ENCODE measurements at regions not wholly inside any gene's neighbourhood (a gene's known extent, or its start where the extent isn't known, plus 50 kb on each side); places are given as distances from the start of the nearest gene placed in this dataset.

DNA sequence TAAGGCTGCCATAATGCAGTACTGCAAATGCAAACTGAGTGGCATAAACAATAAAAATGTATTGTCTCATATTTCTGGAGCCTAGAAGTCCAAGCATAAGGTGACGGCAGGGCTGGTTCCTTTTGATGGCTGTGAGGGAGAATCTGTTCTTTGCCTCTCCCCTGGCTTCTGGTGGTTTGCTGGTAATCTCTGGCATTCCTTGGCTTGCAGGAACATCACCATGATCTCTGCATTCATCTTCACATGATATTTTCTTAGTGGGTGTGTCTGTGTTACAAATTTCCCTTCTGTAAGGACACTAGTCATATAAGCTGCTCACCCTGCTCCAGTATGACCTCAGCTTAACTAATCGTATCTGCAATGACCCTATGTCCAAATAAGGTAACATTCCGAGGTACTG, 1104.2 kb upstream of the CITED2 start:
- H3K4me3 Mint-ChIP-seq = no peak overlapping the region
- TF ChIP-seq, protein P1, sequence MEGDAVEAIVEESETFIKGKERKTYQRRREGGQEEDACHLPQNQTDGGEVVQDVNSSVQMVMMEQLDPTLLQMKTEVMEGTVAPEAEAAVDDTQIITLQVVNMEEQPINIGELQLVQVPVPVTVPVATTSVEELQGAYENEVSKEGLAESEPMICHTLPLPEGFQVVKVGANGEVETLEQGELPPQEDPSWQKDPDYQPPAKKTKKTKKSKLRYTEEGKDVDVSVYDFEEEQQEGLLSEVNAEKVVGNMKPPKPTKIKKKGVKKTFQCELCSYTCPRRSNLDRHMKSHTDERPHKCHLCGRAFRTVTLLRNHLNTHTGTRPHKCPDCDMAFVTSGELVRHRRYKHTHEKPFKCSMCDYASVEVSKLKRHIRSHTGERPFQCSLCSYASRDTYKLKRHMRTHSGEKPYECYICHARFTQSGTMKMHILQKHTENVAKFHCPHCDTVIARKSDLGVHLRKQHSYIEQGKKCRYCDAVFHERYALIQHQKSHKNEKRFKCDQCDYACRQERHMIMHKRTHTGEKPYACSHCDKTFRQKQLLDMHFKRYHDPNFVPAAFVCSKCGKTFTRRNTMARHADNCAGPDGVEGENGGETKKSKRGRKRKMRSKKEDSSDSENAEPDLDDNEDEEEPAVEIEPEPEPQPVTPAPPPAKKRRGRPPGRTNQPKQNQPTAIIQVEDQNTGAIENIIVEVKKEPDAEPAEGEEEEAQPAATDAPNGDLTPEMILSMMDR (IDR thresholded peaks at IDR 0.05) = no peak
- peaks cover 46% of the 10 kb centered on the region for H3K36me3 Mint-ChIP-seq (ENCODE audit: low read depth)
- no peak overlapping the region for H3K27ac Mint-ChIP-seq
- peaks cover 22% of the 10 kb centered on the region for H3K4me1 Mint-ChIP-seq (ENCODE audit: low read depth)
- H3K27me3 Mint-ChIP-seq (ENCODE audit: insufficient read depth) = no peaks in the 10 kb centered on the region
- H3K9me3 Mint-ChIP-seq = peaks cover 26% of the 10 kb centered on the region
- DNase-seq = no peak

DNA sequence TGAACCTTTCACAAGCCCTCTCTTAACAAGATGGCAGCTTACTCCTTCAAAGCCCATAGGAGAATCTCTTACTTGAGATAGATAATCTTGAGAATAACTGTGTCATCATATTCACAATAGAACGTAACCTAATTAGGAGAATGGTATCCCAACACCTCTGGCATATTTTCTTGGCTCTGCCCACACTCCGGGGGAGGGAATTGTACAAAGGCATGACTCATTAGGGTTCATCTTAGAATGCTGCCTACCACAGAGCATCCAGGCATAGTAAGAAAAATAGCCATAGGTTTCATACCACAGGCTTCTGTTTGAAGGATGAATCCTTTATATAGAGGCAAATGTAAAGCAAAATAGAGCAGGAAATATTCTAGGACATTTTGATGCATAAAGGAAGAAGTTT, 1100.6 kb upstream of the CITED2 start:
- peaks cover 26% of the 10 kb centered on the region for H3K9me3 Mint-ChIP-seq
- TF ChIP-seq, protein P1 (IDR thresholded peaks at IDR 0.05) = no peak
- H3K27me3 Mint-ChIP-seq (ENCODE audit: insufficient read depth) = no peaks in the 10 kb centered on the region
- H3K27ac Mint-ChIP-seq = no peak overlapping the region; the same call in 1 of the 2 replicates
- H3K4me1 Mint-ChIP-seq (ENCODE audit: low read depth) = peaks cover 16% of the 10 kb centered on the region
- DNase-seq = no peak
- H3K36me3 Mint-ChIP-seq (ENCODE audit: low read depth) = peaks cover 50% of the 10 kb centered on the region
- H3K4me3 Mint-ChIP-seq = no peak overlapping the region

DNA sequence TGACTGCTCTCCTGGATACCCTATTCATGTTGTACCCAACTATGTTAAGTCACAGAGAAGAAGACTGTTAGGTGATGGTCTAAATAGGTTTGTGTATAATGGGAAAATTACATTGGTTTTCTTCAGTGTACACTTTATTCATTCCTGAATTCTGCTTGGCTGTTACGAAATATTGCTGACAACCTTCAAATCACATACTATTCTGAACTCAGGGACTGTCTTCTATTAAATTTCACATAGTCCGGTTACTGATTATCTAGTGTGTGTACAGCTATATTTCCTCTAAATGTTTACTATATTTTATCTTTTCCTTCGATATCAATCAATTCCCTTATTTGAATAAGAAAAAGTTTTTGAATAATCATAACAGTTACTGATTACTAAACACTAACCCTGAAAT, 1090.3 kb upstream of the CITED2 start:
- H3K27ac Mint-ChIP-seq = peak overlapping the region; percentile 82
- no peak for DNase-seq
- H3K4me1 Mint-ChIP-seq (ENCODE audit: low read depth) = peaks cover 50% of the 10 kb centered on the region
- no peak overlapping the region for H3K4me3 Mint-ChIP-seq
- H3K9me3 Mint-ChIP-seq = peaks cover 27% of the 10 kb centered on the region
- no peaks in the 10 kb centered on the region; the same call in 1 of the 2 replicates for H3K27me3 Mint-ChIP-seq (ENCODE audit: insufficient read depth)
- TF ChIP-seq, protein P1 (IDR thresholded peaks at IDR 0.05) = no peak
- peaks cover 46% of the 10 kb centered on the region for H3K36me3 Mint-ChIP-seq (ENCODE audit: low read depth)

DNA sequence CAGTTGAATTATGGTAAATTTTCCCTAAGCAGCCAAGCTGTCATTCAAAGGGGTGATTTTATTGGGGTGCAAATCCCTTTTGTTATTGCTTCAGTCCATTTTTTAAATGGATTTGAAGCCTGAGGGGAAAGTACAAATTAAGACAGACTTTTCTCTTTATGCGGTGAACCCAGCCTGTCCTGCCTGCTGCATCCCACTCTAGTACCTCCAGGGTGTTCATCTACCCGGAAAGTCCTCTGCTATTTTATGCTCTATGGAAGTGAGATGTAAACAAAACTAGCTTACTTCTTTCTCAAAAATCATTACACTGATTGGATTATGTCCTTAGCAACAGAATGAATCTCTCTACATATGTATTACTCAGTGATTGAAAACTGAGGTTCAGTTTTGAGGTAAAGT, 1088.9 kb upstream of the CITED2 start:
- H3K4me3 Mint-ChIP-seq = peak overlapping the region; percentile 63
- DNase-seq = peak; percentile 54
- H3K27me3 Mint-ChIP-seq (ENCODE audit: insufficient read depth) = no peaks in the 10 kb centered on the region; the same call in 1 of the 2 replicates
- TF ChIP-seq, protein P1 (IDR thresholded peaks at IDR 0.05) = no peak
- peak overlapping the region; percentile 95 for H3K27ac Mint-ChIP-seq
- peaks cover 48% of the 10 kb centered on the region for H3K36me3 Mint-ChIP-seq (ENCODE audit: low read depth)
- H3K9me3 Mint-ChIP-seq = peaks cover 20% of the 10 kb centered on the region
- H3K4me1 Mint-ChIP-seq (ENCODE audit: low read depth) = peaks cover 52% of the 10 kb centered on the region

DNA sequence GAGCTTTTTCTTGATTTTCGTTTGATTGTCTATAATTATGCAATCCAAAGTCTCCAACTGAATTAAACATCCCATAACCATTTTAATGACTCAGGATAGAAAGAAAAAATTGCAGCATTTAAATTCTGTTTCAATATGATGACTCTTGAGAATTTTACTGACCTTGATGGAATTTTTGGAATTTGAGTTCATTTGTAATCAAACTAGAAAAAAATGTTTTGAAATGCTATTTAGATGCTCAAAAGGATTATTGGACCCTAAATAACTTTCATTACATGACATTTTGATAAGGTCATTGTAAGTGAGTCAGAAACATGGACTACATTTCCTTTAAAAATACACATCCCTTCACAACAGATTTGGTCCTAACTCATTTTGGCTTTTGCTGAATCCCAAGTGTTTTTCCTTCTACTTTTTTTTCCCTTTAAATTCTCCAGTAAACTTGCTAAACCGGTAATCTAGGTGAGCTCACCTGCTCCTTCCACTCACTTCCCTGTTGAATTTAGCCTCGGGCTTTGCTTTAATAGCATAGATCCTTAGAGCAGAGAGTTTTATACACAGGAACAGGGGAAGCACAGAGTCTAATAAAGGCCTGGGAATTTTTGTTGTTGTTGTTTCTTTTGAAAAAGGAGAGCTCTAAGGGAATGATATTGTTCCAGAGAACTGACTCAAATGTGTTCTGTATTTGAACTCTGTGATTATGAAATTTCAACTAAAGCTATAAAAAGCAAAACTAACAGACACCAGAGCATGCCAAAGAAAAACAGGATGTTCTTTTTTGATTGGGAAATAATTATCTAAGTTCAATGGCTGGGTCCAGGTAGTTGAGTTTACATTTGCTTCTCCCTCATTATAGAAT, 1088.2 kb upstream of the CITED2 start:
- Mint-ChIP-seq H3K4me3 (peak overlapping the region; percentile 63), H3K9me3 (peaks cover 20% of the 10 kb centered on the region), H3K36me3 (ENCODE audit: low read depth) (peaks cover 48% of the 10 kb centered on the region), H3K27me3 (ENCODE audit: insufficient read depth) (no peaks in the 10 kb centered on the region; the same call in 1 of the 2 replicates), H3K27ac (peak overlapping the region; percentile 95), H3K4me1 (ENCODE audit: low read depth) (peaks cover 58% of the 10 kb centered on the region)
- TF ChIP-seq, protein P1 (IDR thresholded peaks at IDR 0.05) = no peak
- DNase-seq = peak; percentile 77

Data from HFFc6 (cell line).